SK-MEL-5 (cell line): ENCODE measurements at regions not wholly inside any gene's neighbourhood (a gene's known extent, or its start where the extent isn't known, plus 50 kb on each side); places are given as distances from the start of the nearest gene placed in this dataset.

ENCODE experiments used
- DNase-seq: peaks from one replicate; pipeline ENCODE4 v3.0.0-alpha.2; 2016; ENCODE audit warnings: low read depth, low spot score
- in situ Hi-C: cut with HindIII; loops from 2 replicates; pipeline ENCODE4 v1.10.0; 2016; ENCODE audit warnings: low sequenced_read_pairs, high pct_unique_total_duplicates, low pct_unique_long_range_greater_than_20kb

- in situ Hi-C loops, result no loop called here
- no peak for DNase-seq
Measured at GRCh38 chr2:215617060-215617824, 181.4 kb upstream of the FN1 start.

- DNase-seq, result no peak
- in situ Hi-C loops, result no loop called here
Measured at GRCh38 chr2:215615803-215616174, 179.9 kb upstream of the FN1 start.

- no peak for DNase-seq
- in situ Hi-C loops, result no loop called here
Measured at GRCh38 chr2:215615067-215615802, 179.4 kb upstream of the FN1 start.

- in situ Hi-C loops, result no loop called here
- no peak for DNase-seq
Measured at GRCh38 chr2:215614296-215614695, 178.4 kb upstream of the FN1 start.

- DNase-seq, result no peak
- in situ Hi-C loops, result no loop called here
Measured at GRCh38 chr2:215613888-215614287, 178.0 kb upstream of the FN1 start.

GRCh38 chr2:215613280-215613679, 177.4 kb upstream of the FN1 start:
- no peak for DNase-seq
- in situ Hi-C loops, result no loop called here

- DNase-seq, result no peak
Measured at GRCh38 chr2:215612786-215613185, 176.9 kb upstream of the FN1 start.

GRCh38 chr2:215611609-215612386, 175.9 kb upstream of the FN1 start:
- in situ Hi-C loops, result no loop called here
- no peak for DNase-seq

More at GRCh38 chr2:215612786-215613185, 176.9 kb upstream of the FN1 start:
- in situ Hi-C loops, result no loop called here

- no peak for DNase-seq
- in situ Hi-C loops, result no loop called here
Measured at GRCh38 chr2:215609089-215610032, 173.5 kb upstream of the FN1 start.

- DNase-seq, result no peak
Measured at GRCh38 chr2:215607766-215608165, 171.9 kb upstream of the FN1 start.

GRCh38 chr2:215606219-215606618, 170.4 kb upstream of the FN1 start:
- DNase-seq, result no peak
- in situ Hi-C loops, result no loop called here

More at GRCh38 chr2:215607766-215608165, 171.9 kb upstream of the FN1 start:
- in situ Hi-C loops, result no loop called here

- in situ Hi-C loops, result no loop called here
- no peak for DNase-seq
Measured at GRCh38 chr2:215605214-215605613, 169.3 kb upstream of the FN1 start.

- no peak for DNase-seq
- in situ Hi-C loops, result no loop called here
Measured at GRCh38 chr2:215604606-215605005, 168.7 kb upstream of the FN1 start.

- DNase-seq, result no peak
- in situ Hi-C loops, result no loop called here
Measured at GRCh38 chr2:215603440-215603839, 167.6 kb upstream of the FN1 start.

- DNase-seq, result no peak
- in situ Hi-C loops, result no loop called here
Measured at GRCh38 chr2:215602997-215603396, 167.1 kb upstream of the FN1 start.

GRCh38 chr2:215601990-215602721, 166.3 kb upstream of the FN1 start:
- in situ Hi-C loops, result no loop called here
- DNase-seq, result no peak

- DNase-seq, result no peak
- in situ Hi-C loops, result no loop called here
Measured at GRCh38 chr2:215601526-215601925, 165.7 kb upstream of the FN1 start.
